NCI-H526 (cell line): ENCODE measurements at regions not wholly inside any gene's neighbourhood (a gene's known extent, or its start where the extent isn't known, plus 50 kb on each side); places are given as distances from the start of the nearest gene placed in this dataset.

Experiments used
- DNase-seq, 2 experiments: peaks; one replicate each; lab custom pipeline; 2025; lab: John Stamatoyannopoulos, UW

- DNase-seq = peak; percentile 20 to 43
These were observed 91.2 kb upstream of the GRM7 start for GRCh38 chr3:6769532-6770396.

- no peak for DNase-seq
These were observed 90.6 kb upstream of the GRM7 start for GRCh38 chr3:6770397-6770690.

- no peak for DNase-seq
These were observed 89.7 kb upstream of the GRM7 start for GRCh38 chr3:6771171-6771570.

- DNase-seq = no peak
These were observed 81.8 kb upstream of the GRM7 start for GRCh38 chr3:6779140-6779539.

GRCh38 chr3:6781092-6781491 lies 79.8 kb upstream of the GRM7 start:
- no peak for DNase-seq

- no peak for DNase-seq
These were observed 75.2 kb upstream of the GRM7 start for GRCh38 chr3:6785726-6786125.

GRCh38 chr3:6791161-6791560 lies 69.8 kb upstream of the GRM7 start:
- DNase-seq = peak in 1 of 2 experiments; percentile 9

- peak; percentile 12 to 57 for DNase-seq
These were observed 61.5 kb upstream of the GRM7 start for GRCh38 chr3:6799264-6799915.

- DNase-seq = peak in 1 of 2 experiments; percentile 9
These were observed 57.3 kb upstream of the GRM7 start for GRCh38 chr3:6803619-6804018.

- peak in 1 of 2 experiments; percentile 2 for DNase-seq
These were observed 55.7 kb upstream of the GRM7 start for GRCh38 chr3:6805236-6805635.

- no peak for DNase-seq
These were observed 53.9 kb upstream of the GRM7 start for GRCh38 chr3:6806991-6807390.

GRCh38 chr3:6807967-6808588 lies 52.8 kb upstream of the GRM7 start:
- DNase-seq = no peak

GRCh38 chr3:6809349-6809748 lies 51.6 kb upstream of the GRM7 start:
- DNase-seq = no peak
